CD4-positive, alpha-beta memory T cell (primary cell): ENCODE measurements at regions not wholly inside any gene's neighbourhood (a gene's known extent, or its start where the extent isn't known, plus 50 kb on each side); places are given as distances from the start of the nearest gene placed in this dataset.

Experiments used
- CTCF ChIA-PET: fragments of 350-600 bp; sonication (Branson Sonifier 250); formaldehyde crosslinking; loops from one replicate; lab custom pipeline; 2021; ENCODE audit warnings: inconsistent platforms; ENCODE audit not compliant: partially characterized antibody; lab: Charles Lee
- POLR2A ChIA-PET: fragments of 350-600 bp; sonication (Branson Sonifier 250); formaldehyde crosslinking; loops from one replicate; lab custom pipeline; 2021; ENCODE audit not compliant: partially characterized antibody; lab: Charles Lee
- DNase-seq, 5 donors: peaks; one replicate each; pipeline versions ENCODE4 v3.0.0 to v3.0.0-alpha.2; 2020 to 2022; ENCODE audit warnings: mixed read lengths in 1 of 5
- H3K27ac ChIP-seq: one replicate; pipeline ENCODE4 v1.7.0; 2013; ENCODE audit warnings: low read depth, low read length
- H3K27me3 ChIP-seq: 2 replicates; pipeline ENCODE4 v1.7.0; 2013; ENCODE audit warnings: mild to moderate bottlenecking, low read length, moderate library complexity; ENCODE audit not compliant: insufficient read depth
- H3K36me3 ChIP-seq: 2 replicates; pipeline ENCODE4 v1.7.0; 2013; ENCODE audit warnings: mild to moderate bottlenecking, low read length, moderate library complexity; ENCODE audit not compliant: insufficient read depth
- H3K4me1 ChIP-seq: 2 replicates; pipeline ENCODE4 v1.7.0; 2013; ENCODE audit warnings: mild to moderate bottlenecking, low read length, moderate library complexity; ENCODE audit not compliant: insufficient read depth
- H3K4me3 ChIP-seq, 2 donors: one replicate each; pipeline ENCODE4 v1.7.0; 2013; ENCODE audit warnings: low read length in 2 of 2, mild to moderate bottlenecking in 1 of 2
- H3K9me3 ChIP-seq, 2 donors: one replicate each; pipeline ENCODE4 v1.7.0; 2013; ENCODE audit warnings: low read length in 2 of 2, control low read depth in 1 of 2; ENCODE audit not compliant: control insufficient read depth in 1 of 2
- H3K27ac Mint-ChIP-seq, 7 donors: one replicate each; pipeline ENCODE4 v1.8.0; 2020 to 2021; ENCODE audit warnings: mixed read lengths in 7 of 7, mild to moderate bottlenecking in 6 of 7, inconsistent platforms in 3 of 7, moderate library complexity in 3 of 7
- H3K27me3 Mint-ChIP-seq, 2 donors: one replicate each; pipeline ENCODE4 v1.8.0; 2020 to 2021; ENCODE audit warnings: mixed read lengths in 2 of 2
- H3K36me3 Mint-ChIP-seq, 2 donors: one replicate each; pipeline ENCODE4 v1.8.0; 2020 to 2021; ENCODE audit warnings: mixed read lengths in 2 of 2, inconsistent platforms in 1 of 2, mild to moderate bottlenecking in 1 of 2
- H3K4me1 Mint-ChIP-seq, 4 donors: one replicate each; pipeline ENCODE4 v1.8.0; 2020 to 2021; ENCODE audit warnings: mixed read lengths in 4 of 4, mild to moderate bottlenecking in 1 of 4
- H3K4me3 Mint-ChIP-seq, 8 donors: one replicate each; pipeline ENCODE4 v1.8.0; 2020 to 2021; ENCODE audit warnings: mixed read lengths in 8 of 8, mild to moderate bottlenecking in 7 of 8, moderate library complexity in 6 of 8, inconsistent platforms in 3 of 8
- H3K9me3 Mint-ChIP-seq, 8 donors: one replicate each; pipeline ENCODE4 v1.8.0; 2020 to 2021; ENCODE audit warnings: mixed read lengths in 8 of 8, mild to moderate bottlenecking in 5 of 8, inconsistent platforms in 3 of 8, moderate library complexity in 1 of 8
- intact Hi-C: fragments of 100-400 bp; cut with micrococcal nuclease; formaldehyde crosslinking; loops from one replicate; pipeline ENCODE4 v1.15.1; 2023

DNA sequence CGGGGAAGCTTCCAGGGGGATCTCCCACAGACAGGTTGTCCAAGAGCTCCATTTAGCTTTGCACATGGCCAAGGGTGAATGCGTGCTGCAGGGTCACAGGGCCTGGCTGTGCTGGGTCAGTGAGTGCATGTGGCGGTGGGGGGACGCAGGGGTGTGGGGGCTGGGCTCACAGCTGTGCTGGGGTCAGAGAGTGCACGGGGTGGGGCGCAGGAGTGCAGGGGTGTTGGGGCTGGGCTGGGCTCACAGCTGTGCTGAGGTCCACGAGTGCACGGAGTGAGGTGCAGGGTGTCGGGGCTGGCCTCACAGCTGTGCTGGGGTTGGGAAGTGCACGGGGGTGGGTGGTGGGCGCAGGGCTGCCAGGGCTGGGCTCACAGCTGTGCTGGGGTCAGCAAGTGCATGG is 557.7 kb downstream of the BRD1 start:
- H3K4me3 Mint-ChIP-seq, result no peak overlapping the region
- no peaks in the 10 kb centered on the region for H3K4me1 ChIP-seq
- H3K27ac Mint-ChIP-seq, result no peak overlapping the region

DNA sequence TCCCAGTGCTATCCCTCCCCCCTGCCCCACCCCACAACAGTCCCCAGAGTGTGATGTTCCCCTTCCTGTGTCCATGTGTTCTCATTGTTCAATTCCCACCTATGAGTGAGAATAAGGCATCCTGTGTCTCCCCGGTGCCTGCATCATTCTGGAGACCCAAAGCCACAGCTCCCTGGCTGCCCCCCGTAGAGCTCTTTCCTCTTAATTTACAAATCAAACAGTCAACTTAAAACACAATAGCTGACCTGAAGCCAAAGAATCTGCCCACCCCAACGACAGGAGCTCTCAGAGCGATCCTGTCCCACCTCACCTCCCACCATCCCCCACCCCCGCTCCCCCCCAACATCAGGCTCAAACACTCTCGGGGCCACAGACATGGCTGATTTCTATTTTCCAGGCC is 558.3 kb downstream of the BRD1 start:
- DNase-seq, result no peak
- Histone ChIP-seq H3K36me3 (no peaks in the 10 kb centered on the region), H3K27ac (no peak overlapping the region), H3K4me1 (no peaks in the 10 kb centered on the region), H3K9me3 (no peaks in the 10 kb centered on the region), H3K4me3 (no peak overlapping the region), H3K27me3 (no peaks in the 10 kb centered on the region)
- H3K9me3 Mint-ChIP-seq, result no peaks in the 10 kb centered on the region
- no peak overlapping the region for H3K27ac Mint-ChIP-seq
- POLR2A ChIA-PET, result no interaction called here
- CTCF ChIA-PET, result no interaction called here
- no peaks in the 10 kb centered on the region for H3K36me3 Mint-ChIP-seq
- H3K4me1 Mint-ChIP-seq, result peaks cover 0 to 3% (median under 1%) of the 10 kb centered on the region in 4 donors
- H3K4me3 Mint-ChIP-seq, result no peak overlapping the region
- H3K27me3 Mint-ChIP-seq, result peaks cover 15 to 23% of the 10 kb centered on the region in 2 donors
- intact Hi-C loops, result no loop called here

More for the DNA sequence above, 557.7 kb downstream of the BRD1 start:
- Mint-ChIP-seq H3K36me3 (no peaks in the 10 kb centered on the region), H3K9me3 (no peaks in the 10 kb centered on the region), H3K27me3 (peaks cover 15 to 23% of the 10 kb centered on the region in 2 donors), H3K4me1 (no peaks in the 10 kb centered on the region)
- intact Hi-C loops, result no loop called here
- ChIA-PET POLR2A (no interaction called here), CTCF (no interaction called here)
- no peak overlapping the region for H3K4me3 ChIP-seq
- H3K36me3 ChIP-seq, result no peaks in the 10 kb centered on the region
- no peaks in the 10 kb centered on the region for H3K27me3 ChIP-seq
- DNase-seq, result no peak
- H3K27ac ChIP-seq, result no peak overlapping the region
- no peaks in the 10 kb centered on the region for H3K9me3 ChIP-seq

GRCh38 chr22:49268924-49269323 is 558.7 kb downstream of the BRD1 start:
- Mint-ChIP-seq H3K27me3 (peaks cover 15 to 26% of the 10 kb centered on the region in 2 donors), H3K4me3 (no peak overlapping the region), H3K9me3 (no peaks in the 10 kb centered on the region), H3K4me1 (peaks cover 0 to 6% (median under 1%) of the 10 kb centered on the region in 4 donors), H3K36me3 (no peaks in the 10 kb centered on the region), H3K27ac (no peak overlapping the region)
- H3K9me3 ChIP-seq, result no peaks in the 10 kb centered on the region
- H3K36me3 ChIP-seq, result no peaks in the 10 kb centered on the region
- no peaks in the 10 kb centered on the region for H3K27me3 ChIP-seq
- H3K4me3 ChIP-seq, result no peak overlapping the region
- intact Hi-C loops, result no loop called here
- POLR2A ChIA-PET, result no interaction called here
- CTCF ChIA-PET, result no interaction called here
- no peaks in the 10 kb centered on the region for H3K4me1 ChIP-seq
- no peak for DNase-seq
- H3K27ac ChIP-seq, result no peak overlapping the region

DNA sequence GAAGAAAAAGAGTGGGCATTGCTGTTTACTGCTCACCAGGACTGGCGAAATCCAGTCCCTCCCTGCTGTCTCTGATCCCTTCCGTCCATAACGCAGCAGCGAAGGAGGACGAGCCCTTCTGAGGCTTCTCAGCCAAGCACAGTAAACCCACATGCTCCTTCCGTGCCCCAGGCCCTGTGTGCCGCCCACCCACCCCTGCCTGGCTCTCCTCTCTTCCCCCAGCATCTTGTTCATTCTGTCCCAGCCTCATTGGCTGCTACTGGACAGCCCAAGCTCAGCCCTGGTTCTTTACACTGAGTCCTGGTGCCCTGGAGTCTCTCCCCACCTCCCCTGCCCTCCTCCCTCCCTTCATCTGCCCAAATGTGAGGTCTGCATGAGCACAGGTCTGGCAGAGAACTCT is 559.7 kb downstream of the BRD1 start:
- H3K4me3 Mint-ChIP-seq, result no peak overlapping the region
- no peaks in the 10 kb centered on the region for H3K36me3 Mint-ChIP-seq
- intact Hi-C loops, result no loop called here
- no peaks in the 10 kb centered on the region for H3K36me3 ChIP-seq
- H3K27ac ChIP-seq, result no peak overlapping the region
- peaks cover 15 to 25% of the 10 kb centered on the region in 2 donors for H3K27me3 Mint-ChIP-seq
- DNase-seq, result no peak
- no peak overlapping the region for H3K4me3 ChIP-seq
- H3K4me1 ChIP-seq, result no peaks in the 10 kb centered on the region
- no peak overlapping the region for H3K27ac Mint-ChIP-seq
- H3K4me1 Mint-ChIP-seq, result peaks cover 0 to 6% (median under 1%) of the 10 kb centered on the region in 4 donors
- ChIA-PET CTCF (no interaction called here), POLR2A (no interaction called here)
- H3K9me3 Mint-ChIP-seq, result peaks cover 0 to 2% (median 0%) of the 10 kb centered on the region in 8 donors
- no peaks in the 10 kb centered on the region for H3K27me3 ChIP-seq
- no peaks in the 10 kb centered on the region for H3K9me3 ChIP-seq

DNA sequence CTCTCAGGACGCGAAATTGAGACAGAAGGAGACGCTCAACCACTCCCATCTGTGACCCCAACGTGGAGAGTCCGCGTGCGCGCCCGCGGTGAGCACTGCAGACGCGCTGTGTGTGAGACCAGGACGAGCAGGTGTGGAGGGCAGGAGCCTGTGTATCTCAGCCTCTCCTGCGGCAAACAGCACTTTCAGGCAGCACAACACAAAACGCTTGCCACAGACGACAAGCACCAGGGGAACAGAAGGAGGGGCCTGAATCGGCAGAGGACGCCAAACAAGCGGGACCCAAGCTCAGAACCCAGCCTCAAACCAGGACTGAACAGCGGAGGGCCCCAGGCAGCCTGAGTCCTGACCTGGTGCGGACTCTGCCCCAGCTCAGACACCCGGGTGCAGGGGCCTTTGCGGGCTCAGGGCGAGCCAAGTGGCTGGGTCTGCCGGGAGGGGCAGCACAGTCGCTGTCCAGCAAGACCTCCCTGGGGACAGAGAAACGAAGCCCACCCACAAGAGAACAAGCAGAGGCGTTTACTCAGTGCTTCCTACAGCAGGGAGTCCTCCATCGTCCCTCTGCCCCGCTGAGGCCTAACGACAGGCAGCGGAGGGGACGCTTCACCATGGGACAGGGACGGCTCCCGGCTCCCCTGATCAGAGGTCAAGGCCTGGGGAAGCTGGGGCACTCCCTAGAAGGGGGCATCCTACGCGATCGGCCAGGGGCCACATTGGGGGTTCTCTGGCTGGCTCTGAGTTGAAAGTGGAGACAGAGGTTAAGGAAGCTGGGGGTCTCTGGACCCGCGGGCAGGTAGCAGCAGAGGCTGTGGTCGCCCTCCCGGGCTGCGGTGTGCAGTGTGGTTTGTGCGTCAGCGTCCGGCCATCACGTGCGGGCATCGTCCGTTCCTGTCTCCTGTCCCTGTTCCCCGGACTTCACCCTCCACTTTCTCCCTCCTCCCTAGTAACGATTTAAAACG is 560.8 kb downstream of the BRD1 start:
- ChIA-PET CTCF (no interaction called here), POLR2A (no interaction called here)
- Histone ChIP-seq H3K27me3 (no peaks in the 10 kb centered on the region), H3K4me1 (no peaks in the 10 kb centered on the region), H3K9me3 (no peaks in the 10 kb centered on the region), H3K27ac (no peak overlapping the region), H3K4me3 (no peak overlapping the region), H3K36me3 (no peaks in the 10 kb centered on the region)
- no peak overlapping the region for H3K27ac Mint-ChIP-seq
- peaks cover 0 to 6% (median under 1%) of the 10 kb centered on the region in 4 donors for H3K4me1 Mint-ChIP-seq
- H3K27me3 Mint-ChIP-seq, result peaks cover 15 to 21% of the 10 kb centered on the region in 2 donors
- intact Hi-C loops, result no loop called here
- no peak overlapping the region for H3K4me3 Mint-ChIP-seq
- DNase-seq, result no peak
- H3K36me3 Mint-ChIP-seq, result no peaks in the 10 kb centered on the region
- peaks cover 0 to 3% (median 0%) of the 10 kb centered on the region in 8 donors for H3K9me3 Mint-ChIP-seq

- no peaks in the 10 kb centered on the region for H3K27me3 ChIP-seq
- Mint-ChIP-seq H3K36me3 (no peaks in the 10 kb centered on the region), H3K4me1 (peaks cover 0 to 6% (median under 1%) of the 10 kb centered on the region in 4 donors), H3K4me3 (no peak overlapping the region), H3K27ac (no peak overlapping the region), H3K9me3 (peaks cover 0 to 4% (median 0%) of the 10 kb centered on the region in 8 donors), H3K27me3 (peaks cover 11 to 20% of the 10 kb centered on the region in 2 donors)
- CTCF ChIA-PET, result no interaction called here
- H3K36me3 ChIP-seq, result no peaks in the 10 kb centered on the region
- POLR2A ChIA-PET, result no interaction called here
- H3K4me1 ChIP-seq, result no peaks in the 10 kb centered on the region
- DNase-seq, result no peak
- H3K27ac ChIP-seq, result no peak overlapping the region
- no peak overlapping the region for H3K4me3 ChIP-seq
- intact Hi-C loops, result no loop called here
- no peaks in the 10 kb centered on the region for H3K9me3 ChIP-seq
Observed at GRCh38 chr22:49264696-49265095, 563.0 kb downstream of the BRD1 start.

- Histone ChIP-seq H3K4me1 (no peaks in the 10 kb centered on the region), H3K36me3 (no peaks in the 10 kb centered on the region), H3K27ac (no peak overlapping the region), H3K27me3 (no peaks in the 10 kb centered on the region), H3K9me3 (no peaks in the 10 kb centered on the region), H3K4me3 (no peak overlapping the region)
- H3K9me3 Mint-ChIP-seq, result peaks cover 0 to 5% (median 0%) of the 10 kb centered on the region in 8 donors
- ChIA-PET POLR2A (no interaction called here), CTCF (no interaction called here)
- H3K27me3 Mint-ChIP-seq, result peaks cover 3 to 14% of the 10 kb centered on the region in 2 donors
- no peak overlapping the region for H3K4me3 Mint-ChIP-seq
- intact Hi-C loops, result no loop called here
- H3K36me3 Mint-ChIP-seq, result no peaks in the 10 kb centered on the region
- H3K27ac Mint-ChIP-seq, result no peak overlapping the region
- peaks cover 0 to 6% (median under 1%) of the 10 kb centered on the region in 4 donors for H3K4me1 Mint-ChIP-seq
- no peak for DNase-seq
Observed at GRCh38 chr22:49263101-49263500, 564.6 kb downstream of the BRD1 start.
